ENCODE measurements at regions not wholly inside any gene's neighbourhood (a gene's known extent, or its start where the extent isn't known, plus 50 kb on each side); places are given as distances from the start of the nearest gene placed in this dataset.

GRCh38 chr17:54339731-54340130 is 517.0 kb downstream of the KIF2B start:
- no peak for TF ChIP-seq CTCF (IDR thresholded peaks at IDR 0.05; ENCODE audit: poor library complexity, severe bottlenecking)
- TF ChIP-seq EZH2 (IDR thresholded peaks at IDR 0.05; ENCODE audit: borderline replicate concordance, insufficient read depth, low read length, poor library complexity, severe bottlenecking): no peak
- no peak for TF ChIP-seq TAF1 (IDR thresholded peaks at IDR 0.05; ENCODE audit: low read depth)
- no peak for TF ChIP-seq RAD21 (conservative IDR thresholded peaks at IDR 0.05)
- TF ChIP-seq MXI1 (conservative IDR thresholded peaks at IDR 0.05; ENCODE audit: poor library complexity, severe bottlenecking): no peak
- TF ChIP-seq POLR2AphosphoS5 (IDR thresholded peaks at IDR 0.05): no peak
